ENCODE measurements at regions not wholly inside any gene's neighbourhood (a gene's known extent, or its start where the extent isn't known, plus 50 kb on each side); places are given as distances from the start of the nearest gene placed in this dataset.

DNA sequence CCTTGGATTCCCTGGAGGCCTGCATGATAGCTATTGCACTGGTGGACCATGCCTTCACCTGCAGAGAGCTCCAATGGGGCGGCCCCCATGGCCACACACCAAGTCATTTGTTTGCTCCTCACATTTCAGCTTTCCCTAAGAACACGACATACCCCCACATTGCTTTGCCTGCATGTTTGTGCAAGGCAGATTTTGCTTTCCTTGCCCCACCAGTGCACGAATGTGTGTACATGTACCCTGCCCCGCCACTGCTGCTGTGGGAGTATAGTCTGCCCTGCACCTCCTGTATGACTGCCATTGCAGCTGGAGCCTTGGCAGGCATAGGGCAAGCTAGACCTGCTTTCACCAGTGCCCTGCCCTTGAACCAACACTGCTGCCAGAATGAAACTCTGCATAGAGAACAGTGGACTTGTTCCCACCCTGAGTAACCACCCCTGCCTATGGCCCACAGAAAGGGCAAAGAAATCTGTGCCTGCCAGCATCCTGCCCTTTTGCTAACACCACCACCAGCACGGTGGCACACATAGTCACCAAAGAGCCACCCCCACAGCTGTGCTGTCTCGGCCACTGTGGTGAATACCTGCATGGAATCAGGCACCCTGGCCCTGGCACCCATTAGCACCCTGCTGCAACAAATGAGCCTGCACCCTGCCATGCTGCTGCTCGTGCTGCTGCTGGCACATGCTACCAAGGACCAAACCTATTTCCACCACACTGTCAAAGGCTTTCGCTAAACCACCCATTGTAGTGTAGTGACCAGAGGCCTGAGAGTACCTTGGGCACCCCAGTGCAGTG lies 661.7 kb upstream of the FAM241A start:
- TF ChIP-seq, protein P1, sequence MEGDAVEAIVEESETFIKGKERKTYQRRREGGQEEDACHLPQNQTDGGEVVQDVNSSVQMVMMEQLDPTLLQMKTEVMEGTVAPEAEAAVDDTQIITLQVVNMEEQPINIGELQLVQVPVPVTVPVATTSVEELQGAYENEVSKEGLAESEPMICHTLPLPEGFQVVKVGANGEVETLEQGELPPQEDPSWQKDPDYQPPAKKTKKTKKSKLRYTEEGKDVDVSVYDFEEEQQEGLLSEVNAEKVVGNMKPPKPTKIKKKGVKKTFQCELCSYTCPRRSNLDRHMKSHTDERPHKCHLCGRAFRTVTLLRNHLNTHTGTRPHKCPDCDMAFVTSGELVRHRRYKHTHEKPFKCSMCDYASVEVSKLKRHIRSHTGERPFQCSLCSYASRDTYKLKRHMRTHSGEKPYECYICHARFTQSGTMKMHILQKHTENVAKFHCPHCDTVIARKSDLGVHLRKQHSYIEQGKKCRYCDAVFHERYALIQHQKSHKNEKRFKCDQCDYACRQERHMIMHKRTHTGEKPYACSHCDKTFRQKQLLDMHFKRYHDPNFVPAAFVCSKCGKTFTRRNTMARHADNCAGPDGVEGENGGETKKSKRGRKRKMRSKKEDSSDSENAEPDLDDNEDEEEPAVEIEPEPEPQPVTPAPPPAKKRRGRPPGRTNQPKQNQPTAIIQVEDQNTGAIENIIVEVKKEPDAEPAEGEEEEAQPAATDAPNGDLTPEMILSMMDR (IDR thresholded peaks at IDR 0.05; ENCODE audit: unreplicated experiment in 3 of 3): no peak
- Mint-ChIP-seq H3K27me3 (ENCODE audit: low read depth) (peaks cover 6% of the 10 kb centered on the region), H3K4me1 (no peaks in the 10 kb centered on the region), H3K36me3 (ENCODE audit: low read depth) (no peaks in the 10 kb centered on the region), H3K9me3 (peaks cover 5% of the 10 kb centered on the region), H3K4me3 (no peak overlapping the region), H3K27ac (no peak overlapping the region)

DNA sequence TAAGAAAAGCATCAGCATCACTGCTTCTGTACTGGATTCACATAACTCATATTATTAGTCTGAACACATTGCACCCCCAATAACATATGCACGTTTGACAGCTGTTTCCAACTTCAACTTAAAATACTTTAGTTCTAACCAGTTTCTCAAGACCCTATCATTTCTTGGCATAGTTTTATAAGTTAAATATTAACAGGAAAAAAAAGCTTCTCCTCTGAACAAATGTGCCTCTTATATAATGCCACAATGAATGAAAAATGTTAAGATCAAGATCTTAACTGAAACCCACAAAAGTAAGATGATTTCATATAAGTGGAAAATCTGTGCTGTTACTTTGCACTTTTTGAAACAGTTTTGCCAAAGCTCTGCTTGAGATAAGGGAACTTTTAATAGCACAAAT lies 652.8 kb upstream of the FAM241A start:
- Mint-ChIP-seq H3K4me3 (no peak overlapping the region), H3K36me3 (ENCODE audit: low read depth) (no peaks in the 10 kb centered on the region)
- TF ChIP-seq, protein P1 (IDR thresholded peaks at IDR 0.05; ENCODE audit: unreplicated experiment in 3 of 3): no peak

DNA sequence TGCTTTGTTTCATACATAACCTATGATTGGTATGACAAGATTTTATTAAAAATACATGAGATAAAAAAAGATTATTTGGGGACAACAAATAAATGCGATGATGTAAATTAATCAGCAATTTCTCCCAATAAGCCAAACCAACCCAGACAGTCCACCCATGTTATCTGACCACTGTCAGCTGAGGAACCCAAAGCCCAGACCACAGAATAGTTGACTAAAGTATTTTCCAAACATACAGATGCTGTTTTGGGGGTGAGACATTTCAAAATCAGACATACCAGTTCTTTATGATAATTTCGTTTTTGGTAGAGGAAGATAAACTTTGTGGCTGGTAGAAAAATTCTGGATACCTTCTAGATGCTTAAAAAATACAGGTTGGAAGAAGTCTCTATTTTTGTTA lies 650.8 kb upstream of the FAM241A start:
- TF ChIP-seq, protein P1 (IDR thresholded peaks at IDR 0.05; ENCODE audit: unreplicated experiment in 3 of 3): no peak
- Mint-ChIP-seq H3K4me1 (no peaks in the 10 kb centered on the region), H3K4me3 (no peak overlapping the region), H3K27ac (no peak overlapping the region), H3K36me3 (ENCODE audit: low read depth) (no peaks in the 10 kb centered on the region), H3K27me3 (ENCODE audit: low read depth) (no peaks in the 10 kb centered on the region), H3K9me3 (no peaks in the 10 kb centered on the region)

More for the DNA sequence above, 652.8 kb upstream of the FAM241A start:
- H3K4me1 Mint-ChIP-seq: no peaks in the 10 kb centered on the region
- H3K27me3 Mint-ChIP-seq (ENCODE audit: low read depth): no peaks in the 10 kb centered on the region
- no peak overlapping the region for H3K27ac Mint-ChIP-seq
- peaks cover 6% of the 10 kb centered on the region for H3K9me3 Mint-ChIP-seq

DNA sequence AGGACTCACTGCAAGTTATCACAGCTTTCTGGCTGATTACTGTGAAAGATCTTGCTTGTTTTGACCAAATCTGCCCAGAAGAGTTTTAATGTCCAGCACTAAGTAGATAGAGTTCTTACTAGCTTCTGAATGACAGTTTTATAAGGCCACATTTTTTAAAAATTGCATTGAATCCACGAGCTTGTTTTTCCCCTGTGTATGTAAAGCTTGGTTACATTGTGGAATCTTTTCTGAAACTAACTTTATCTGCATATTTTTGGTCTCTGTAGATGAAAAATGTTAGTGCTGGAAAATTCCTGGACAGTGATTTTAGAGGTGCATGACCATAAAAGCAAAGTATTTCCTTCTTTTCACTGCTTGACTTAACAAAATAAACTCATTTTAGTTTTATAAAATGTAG lies 650.3 kb upstream of the FAM241A start:
- no peaks in the 10 kb centered on the region for H3K4me1 Mint-ChIP-seq
- H3K4me3 Mint-ChIP-seq: no peak overlapping the region

DNA sequence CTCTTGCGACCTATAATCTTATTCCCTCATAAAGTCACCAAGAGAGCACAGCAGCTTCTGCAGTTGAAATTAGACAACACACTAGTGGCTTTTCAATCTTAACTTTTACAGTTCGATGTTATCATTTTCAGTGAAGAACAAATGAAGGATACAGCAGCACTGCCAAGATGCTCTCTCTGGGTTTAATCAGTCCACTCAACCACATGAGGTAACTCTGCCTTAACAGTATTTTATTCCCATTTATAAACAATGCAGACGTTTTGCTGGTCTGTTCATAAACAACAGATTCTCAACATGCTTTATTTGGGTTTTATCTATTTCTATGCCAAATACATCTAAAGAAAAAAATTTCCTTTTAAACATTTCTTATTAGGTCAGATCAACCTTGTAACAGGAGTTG lies 646.0 kb upstream of the FAM241A start:
- no peak overlapping the region for H3K4me3 Mint-ChIP-seq
- H3K36me3 Mint-ChIP-seq (ENCODE audit: low read depth): no peaks in the 10 kb centered on the region
- no peaks in the 10 kb centered on the region for H3K9me3 Mint-ChIP-seq
- no peaks in the 10 kb centered on the region for H3K27me3 Mint-ChIP-seq (ENCODE audit: low read depth)
- H3K27ac Mint-ChIP-seq: no peak overlapping the region
- TF ChIP-seq, protein P1 (IDR thresholded peaks at IDR 0.05; ENCODE audit: unreplicated experiment in 3 of 3): no peak
- peaks cover 13% of the 10 kb centered on the region for H3K4me1 Mint-ChIP-seq

More for the DNA sequence above, 650.3 kb upstream of the FAM241A start:
- no peak overlapping the region for H3K27ac Mint-ChIP-seq
- H3K36me3 Mint-ChIP-seq (ENCODE audit: low read depth): no peaks in the 10 kb centered on the region
- H3K27me3 Mint-ChIP-seq (ENCODE audit: low read depth): no peaks in the 10 kb centered on the region
- no peaks in the 10 kb centered on the region for H3K9me3 Mint-ChIP-seq
- TF ChIP-seq, protein P1 (IDR thresholded peaks at IDR 0.05; ENCODE audit: unreplicated experiment in 3 of 3): no peak

DNA sequence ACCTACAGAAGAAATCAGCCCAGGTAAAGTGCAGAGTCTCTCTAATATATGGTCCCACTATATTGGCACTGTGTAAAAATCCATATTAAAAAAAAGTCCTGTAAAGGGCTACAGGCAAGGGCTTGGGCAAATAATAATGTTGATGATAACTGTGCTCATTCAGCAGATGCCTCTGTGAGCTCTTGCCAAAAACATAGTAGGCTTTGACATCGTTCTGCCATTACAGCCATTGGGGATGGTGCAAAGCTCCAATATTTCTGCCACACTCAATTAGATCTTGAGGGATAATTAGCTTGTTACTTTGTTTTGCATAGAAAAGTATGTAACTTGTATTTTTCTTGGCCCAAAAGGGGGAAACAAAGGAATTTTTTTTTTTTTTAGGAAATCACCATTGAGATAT lies 645.5 kb upstream of the FAM241A start:
- Mint-ChIP-seq H3K9me3 (no peaks in the 10 kb centered on the region), H3K4me1 (peaks cover 13% of the 10 kb centered on the region), H3K27ac (no peak overlapping the region), H3K36me3 (ENCODE audit: low read depth) (no peaks in the 10 kb centered on the region), H3K27me3 (ENCODE audit: low read depth) (no peaks in the 10 kb centered on the region), H3K4me3 (no peak overlapping the region)
- TF ChIP-seq, protein P1 (IDR thresholded peaks at IDR 0.05; ENCODE audit: unreplicated experiment in 3 of 3): no peak
